PFSK-1 (cell line): ENCODE measurements at regions not wholly inside any gene's neighbourhood (a gene's known extent, or its start where the extent isn't known, plus 50 kb on each side); places are given as distances from the start of the nearest gene placed in this dataset.

Experiments
- POLR2AphosphoS5 ChIP-seq: IDR thresholded peaks from 2 replicates; pipeline ENCODE4 v1.6.1; 2012; ENCODE audit warnings: low read depth, mild to moderate bottlenecking, control low read depth, low read length, moderate library complexity
- REST ChIP-seq, 2 experiments: IDR thresholded peaks; 2 replicates each; pipeline versions ENCODE4 v1.6.1 to v1.8.0; 2011 to 2012; ENCODE audit warnings: low read depth in 2 of 2, low read length in 2 of 2, control low read depth in 1 of 2, inconsistent platforms in 1 of 2, mild to moderate bottlenecking in 1 of 2, moderate library complexity in 1 of 2; ENCODE audit not compliant: insufficient read depth in 1 of 2
- SIN3A ChIP-seq: IDR thresholded peaks from 2 replicates; pipeline ENCODE4 v1.6.1; 2012; ENCODE audit warnings: mild to moderate bottlenecking, low read length, moderate library complexity, borderline replicate concordance; ENCODE audit not compliant: insufficient read depth
- TAF1 ChIP-seq: IDR thresholded peaks from 2 replicates; pipeline ENCODE4 v1.6.1; 2012; ENCODE audit warnings: low read length, control low read depth, borderline replicate concordance; ENCODE audit not compliant: insufficient read depth

- TF ChIP-seq SIN3A (no peak), TAF1 (no peak), POLR2AphosphoS5 (no peak), REST (IDR thresholded peaks at IDR 0.05; ENCODE audit: insufficient read depth in 1 of 2, low read depth in 2 of 2, low read length in 2 of 2) (no peak)
These were observed 726.4 kb upstream of the PCDH20 start for GRCh38 chr13:62142048-62142447.
